ENCODE measurements at regions not wholly inside any gene's neighbourhood (a gene's known extent, or its start where the extent isn't known, plus 50 kb on each side); places are given as distances from the start of the nearest gene placed in this dataset.

- H3K4me3 ChIP-seq (ENCODE audit: control insufficient read depth, low read depth, low read length), result no peak overlapping the region
- TF ChIP-seq CTCF (conservative IDR thresholded peaks at IDR 0.05; ENCODE audit: control insufficient read depth, insufficient read depth, low read depth, low read length), result no peak
- no peak for DNase-seq (ENCODE audit: low read depth)
Observed at GRCh38 chr13:65551208-65551607, 1678.9 kb downstream of the PCDH9 start.

GRCh38 chr13:65540175-65540574 lies 1690.0 kb downstream of the PCDH9 start:
- peak; percentile 78 for DNase-seq (ENCODE audit: low read depth)
- H3K4me3 ChIP-seq (ENCODE audit: control insufficient read depth, low read depth, low read length), result no peak overlapping the region
- no peak for TF ChIP-seq CTCF (conservative IDR thresholded peaks at IDR 0.05; ENCODE audit: control insufficient read depth, insufficient read depth, low read depth, low read length)

- no peak overlapping the region for H3K4me3 ChIP-seq (ENCODE audit: control insufficient read depth, low read depth, low read length)
- DNase-seq (ENCODE audit: low read depth), result no peak
- no peak for TF ChIP-seq CTCF (conservative IDR thresholded peaks at IDR 0.05; ENCODE audit: control insufficient read depth, insufficient read depth, low read depth, low read length)
Observed at GRCh38 chr13:65535370-65535769, 1694.8 kb downstream of the PCDH9 start.

GRCh38 chr13:65532231-65532630 lies 1697.9 kb downstream of the PCDH9 start:
- no peak for DNase-seq (ENCODE audit: low read depth)
- H3K4me3 ChIP-seq (ENCODE audit: control insufficient read depth, low read depth, low read length), result no peak overlapping the region
- no peak for TF ChIP-seq CTCF (conservative IDR thresholded peaks at IDR 0.05; ENCODE audit: control insufficient read depth, insufficient read depth, low read depth, low read length)

- TF ChIP-seq CTCF (conservative IDR thresholded peaks at IDR 0.05; ENCODE audit: control insufficient read depth, insufficient read depth, low read depth, low read length), result no peak
- no peak for DNase-seq (ENCODE audit: low read depth)
- no peak overlapping the region for H3K4me3 ChIP-seq (ENCODE audit: control insufficient read depth, low read depth, low read length)
Observed at GRCh38 chr13:65530688-65531087, 1699.4 kb downstream of the PCDH9 start.

- no peak for DNase-seq (ENCODE audit: low read depth)
- no peak for TF ChIP-seq CTCF (conservative IDR thresholded peaks at IDR 0.05; ENCODE audit: control insufficient read depth, insufficient read depth, low read depth, low read length)
- H3K4me3 ChIP-seq (ENCODE audit: control insufficient read depth, low read depth, low read length), result no peak overlapping the region
Observed at GRCh38 chr13:65529541-65529940, 1700.6 kb downstream of the PCDH9 start.

GRCh38 chr13:65508745-65509144 lies 1721.4 kb downstream of the PCDH9 start:
- no peak for DNase-seq (ENCODE audit: low read depth)
- no peak for TF ChIP-seq CTCF (conservative IDR thresholded peaks at IDR 0.05; ENCODE audit: control insufficient read depth, insufficient read depth, low read depth, low read length)
- no peak overlapping the region for H3K4me3 ChIP-seq (ENCODE audit: control insufficient read depth, low read depth, low read length)

Data from fibroblast of mammary gland (primary cell).